GM19438 (cell line): ENCODE measurements at regions not wholly inside any gene's neighbourhood (a gene's known extent, or its start where the extent isn't known, plus 50 kb on each side); places are given as distances from the start of the nearest gene placed in this dataset.

Source experiments
- ATAC-seq: cut with Tn5 transposase; IDR thresholded peaks from one replicate; pipeline ENCODE4 v1.9.1; 2021; ENCODE audit warnings: low read depth; ENCODE audit not compliant: unreplicated experiment

- no peak for ATAC-seq
These were observed 160.3 kb downstream of the PTEN start for GRCh38 chr10:88023676-88024075.

DNA sequence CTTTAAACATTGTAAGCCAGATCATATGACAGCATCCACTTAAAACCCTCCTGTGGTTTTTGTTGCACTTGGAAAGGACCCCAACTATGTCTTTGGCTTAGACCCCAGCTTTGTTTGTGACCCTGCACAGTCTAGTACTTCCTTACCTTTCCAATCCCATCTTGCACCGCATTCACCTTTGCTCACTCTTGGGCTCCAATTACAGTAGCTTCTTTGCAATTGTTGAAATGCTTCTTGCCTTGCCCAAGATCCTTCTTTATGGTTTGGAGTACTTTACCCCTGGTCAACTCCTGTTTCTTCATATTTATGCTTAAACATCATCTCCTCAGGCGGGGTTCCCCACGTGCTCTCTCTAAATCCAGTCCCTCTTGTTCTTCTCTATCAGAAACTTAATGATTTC lies 162.6 kb downstream of the PTEN start:
- no peak for ATAC-seq

DNA sequence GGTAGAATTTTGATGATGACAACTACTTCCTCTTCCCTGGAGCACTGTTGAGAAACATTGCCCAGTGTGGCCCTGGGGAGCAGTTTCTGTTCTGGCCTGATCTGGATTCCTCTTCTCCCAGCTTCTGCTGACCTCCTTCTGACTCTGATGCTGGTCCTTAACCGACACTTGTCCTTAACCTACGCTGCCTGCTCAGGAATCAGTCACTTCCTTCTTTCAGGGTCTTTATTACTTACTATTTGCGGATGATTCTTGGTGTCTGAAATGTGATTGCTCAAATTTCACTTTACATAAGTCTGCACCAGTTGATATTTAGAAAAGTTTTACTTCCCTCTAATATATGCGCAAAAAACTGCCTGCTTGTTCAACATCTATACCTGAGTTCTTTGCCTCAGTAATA lies 164.1 kb downstream of the PTEN start:
- ATAC-seq, result no peak

GRCh38 chr10:88028072-88028471 lies 164.6 kb downstream of the PTEN start:
- ATAC-seq, result no peak

DNA sequence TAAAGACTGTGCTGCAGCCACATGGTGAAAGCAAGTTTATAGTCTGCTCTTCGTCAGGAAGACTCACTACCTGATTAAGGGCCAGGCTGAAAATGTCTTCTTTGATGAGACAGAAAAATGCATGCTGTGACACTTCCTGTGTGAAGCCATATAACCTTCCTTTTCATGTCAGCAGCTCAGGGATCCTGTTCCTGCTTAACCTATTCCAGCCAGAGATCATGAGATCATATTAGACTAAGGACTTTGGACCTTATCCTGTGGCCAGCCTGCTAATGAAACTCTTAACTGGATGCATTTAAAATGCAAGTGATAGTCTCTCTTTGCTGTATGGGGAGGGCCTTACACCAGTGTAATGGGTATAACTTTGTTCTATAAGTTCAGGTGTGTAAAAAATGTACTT lies 165.2 kb downstream of the PTEN start:
- ATAC-seq, result no peak

- ATAC-seq, result no peak
These were observed 169.1 kb downstream of the PTEN start for GRCh38 chr10:88032566-88032965.

DNA sequence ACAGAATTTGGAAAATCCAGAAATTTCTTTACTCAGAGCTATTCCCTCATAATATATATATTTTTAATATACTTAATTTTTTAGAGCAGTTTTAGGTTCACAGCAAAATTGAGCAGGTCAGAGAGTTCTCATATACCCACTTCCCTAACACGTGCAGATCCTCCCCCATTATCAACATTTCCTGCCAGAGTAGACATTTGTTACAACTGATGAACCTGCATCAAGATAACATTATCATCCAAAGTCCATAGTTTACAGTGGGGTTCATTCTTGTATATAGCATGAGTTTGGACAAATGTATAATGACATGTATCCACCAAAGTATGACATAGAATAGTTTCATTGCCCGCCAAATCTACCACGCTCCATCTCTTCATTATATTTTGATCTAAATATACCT lies 170.0 kb downstream of the PTEN start:
- ATAC-seq, result no peak

DNA sequence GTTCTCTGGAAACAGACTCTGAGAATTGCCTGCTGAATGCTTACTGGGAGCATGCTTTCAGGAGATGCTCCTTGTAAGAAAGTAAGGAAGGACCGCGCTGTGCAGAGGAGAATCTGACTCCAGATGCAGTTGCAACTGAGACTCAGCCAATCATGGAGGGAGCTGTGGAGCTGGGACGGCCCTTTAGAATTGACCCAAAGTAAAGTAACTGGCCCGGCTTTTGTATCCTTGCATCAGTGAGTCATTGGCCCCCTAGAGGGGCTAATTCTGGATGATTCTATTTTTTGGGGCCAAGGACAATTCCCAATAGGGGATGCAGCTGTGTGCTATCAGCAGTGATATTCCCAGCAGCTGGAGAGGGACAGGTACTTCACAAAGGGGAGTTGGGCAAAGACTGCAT lies 170.4 kb downstream of the PTEN start:
- ATAC-seq, result no peak

DNA sequence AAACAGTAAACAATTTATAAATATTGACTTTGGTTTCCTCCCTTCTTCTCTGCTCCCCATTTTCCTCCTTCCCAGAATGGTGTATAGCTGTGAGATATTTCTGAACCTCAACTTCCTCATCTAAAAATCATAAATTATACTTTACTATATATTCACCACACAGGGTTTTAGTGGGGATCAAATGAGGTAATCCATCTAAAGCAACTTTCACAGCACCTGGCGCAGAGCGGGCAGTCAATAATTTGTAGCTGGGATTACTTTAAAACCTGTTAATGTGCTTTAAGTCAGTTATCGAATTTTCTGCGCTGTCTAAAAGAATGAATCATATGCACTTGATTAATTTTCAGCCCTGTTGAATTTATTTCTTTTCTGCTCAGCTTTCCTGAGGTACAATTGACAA lies 172.7 kb downstream of the PTEN start:
- ATAC-seq, result no peak

DNA sequence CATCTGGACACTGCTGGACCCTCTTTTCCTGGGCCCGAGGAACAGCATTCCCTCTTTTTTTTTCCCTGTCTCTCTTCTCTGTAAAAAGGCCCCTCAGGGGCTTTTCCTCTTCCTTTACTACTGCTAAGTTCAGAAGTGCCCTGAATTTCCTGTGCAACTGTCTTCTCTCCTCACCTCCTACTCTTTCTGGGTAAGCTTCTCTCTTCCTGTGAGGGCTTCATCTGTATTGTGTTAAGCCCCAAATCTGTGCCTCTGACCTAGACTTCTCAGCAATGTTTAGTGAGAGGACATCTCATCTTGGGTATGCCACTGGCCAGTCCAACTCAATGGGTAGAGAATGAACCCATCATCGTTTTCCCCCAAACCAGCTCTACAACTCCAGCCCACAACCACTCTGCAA lies 174.2 kb downstream of the PTEN start:
- ATAC-seq, result no peak

DNA sequence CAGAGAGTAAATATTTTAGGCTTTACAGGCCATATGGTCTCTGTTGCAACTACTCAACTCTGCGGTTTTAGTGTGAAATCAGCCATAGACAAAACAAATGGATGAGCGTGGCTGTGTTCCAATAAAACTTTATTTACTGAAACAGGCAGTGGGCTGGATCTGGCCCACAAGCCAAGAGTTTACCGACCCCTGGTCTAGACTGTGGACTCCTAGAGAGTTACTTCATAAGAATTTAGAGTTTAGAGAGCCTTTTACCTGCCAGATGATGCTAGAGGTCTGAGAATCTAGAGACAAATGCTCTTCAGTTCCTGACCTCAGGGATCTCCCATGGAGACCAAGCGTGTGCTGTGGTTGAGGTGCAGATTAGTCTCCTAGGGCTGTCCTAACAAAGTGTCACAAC lies 174.8 kb downstream of the PTEN start:
- ATAC-seq, result no peak

DNA sequence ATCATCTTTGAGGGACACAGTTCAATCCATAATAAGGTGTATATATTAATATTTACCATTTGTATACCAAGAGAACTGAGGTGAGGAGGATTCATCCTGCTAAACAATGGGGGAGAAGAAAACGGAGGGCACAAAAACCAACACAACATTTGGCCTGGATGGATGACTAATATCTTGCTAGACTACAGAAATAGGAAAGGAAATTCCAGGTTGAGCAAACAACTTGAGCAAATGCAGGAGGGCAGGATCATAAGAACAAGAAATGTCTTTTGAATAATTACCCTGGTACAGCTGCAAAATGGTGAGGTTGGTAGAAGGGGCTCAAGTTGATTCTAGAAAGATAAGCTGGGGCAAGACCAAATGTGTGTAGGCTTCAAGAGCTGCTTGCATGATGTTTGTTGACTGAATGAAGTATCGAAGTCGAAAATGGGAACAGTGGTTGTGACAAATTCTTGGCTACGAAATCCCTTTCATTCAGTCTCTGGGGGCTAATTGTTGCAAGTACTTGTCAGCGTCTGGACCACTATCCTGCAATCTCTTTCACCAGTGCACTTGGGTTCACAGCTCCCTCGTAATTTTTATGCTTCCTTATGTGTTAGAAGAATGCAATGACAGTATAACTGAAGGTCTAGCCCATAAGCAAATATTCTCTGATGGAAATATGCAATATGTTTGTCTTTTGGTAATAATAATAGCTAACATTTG lies 176.2 kb downstream of the PTEN start:
- no peak for ATAC-seq

GRCh38 chr10:88041243-88042159 lies 178.1 kb downstream of the PTEN start:
- ATAC-seq, result no peak

DNA sequence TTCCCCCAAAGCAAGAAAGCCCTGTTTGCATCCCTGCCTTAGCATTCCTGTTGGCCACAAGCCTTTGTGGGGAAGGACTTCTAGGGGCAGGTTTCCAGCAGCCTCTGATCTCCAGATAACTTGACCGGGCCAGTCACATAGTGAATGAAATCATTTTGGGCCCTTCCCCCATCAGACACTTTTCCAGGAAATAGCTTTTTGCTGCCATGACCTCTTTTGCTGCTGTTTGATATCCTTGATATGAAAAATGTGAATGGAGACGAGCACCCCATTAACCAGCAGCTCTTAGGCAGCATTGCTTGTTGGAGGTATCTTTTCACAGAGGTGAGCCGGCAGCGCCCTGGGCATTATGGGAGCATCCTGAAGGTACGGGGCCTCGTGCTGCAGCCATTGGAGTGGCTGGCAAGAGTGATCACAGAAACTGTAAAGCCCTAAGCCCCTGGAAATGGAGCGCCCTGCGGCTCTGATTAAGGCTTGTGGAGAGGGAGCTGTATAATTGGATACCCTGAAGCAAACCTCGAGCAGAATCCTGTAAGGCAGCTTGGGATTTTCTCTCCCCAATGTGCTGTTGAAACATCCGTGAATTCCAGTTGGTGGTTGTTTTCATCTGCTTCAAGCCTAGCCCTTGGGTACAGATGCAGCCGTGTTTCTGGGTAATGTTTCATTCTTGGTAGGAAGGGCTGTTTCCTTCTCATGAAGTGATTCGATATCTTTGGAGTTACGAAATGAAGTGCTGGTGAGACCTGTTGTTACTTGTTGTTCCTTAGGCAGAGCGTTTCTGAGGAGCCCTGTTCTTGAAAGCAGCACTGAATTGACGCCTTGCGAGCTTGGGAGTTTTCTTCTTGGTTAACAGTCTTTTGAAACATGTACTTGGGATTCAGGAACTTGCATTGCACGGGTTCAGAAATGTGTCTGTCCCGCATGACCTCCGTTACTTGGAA lies 179.0 kb downstream of the PTEN start:
- no peak for ATAC-seq

GRCh38 chr10:88045096-88045495 lies 181.7 kb downstream of the PTEN start:
- no peak for ATAC-seq

DNA sequence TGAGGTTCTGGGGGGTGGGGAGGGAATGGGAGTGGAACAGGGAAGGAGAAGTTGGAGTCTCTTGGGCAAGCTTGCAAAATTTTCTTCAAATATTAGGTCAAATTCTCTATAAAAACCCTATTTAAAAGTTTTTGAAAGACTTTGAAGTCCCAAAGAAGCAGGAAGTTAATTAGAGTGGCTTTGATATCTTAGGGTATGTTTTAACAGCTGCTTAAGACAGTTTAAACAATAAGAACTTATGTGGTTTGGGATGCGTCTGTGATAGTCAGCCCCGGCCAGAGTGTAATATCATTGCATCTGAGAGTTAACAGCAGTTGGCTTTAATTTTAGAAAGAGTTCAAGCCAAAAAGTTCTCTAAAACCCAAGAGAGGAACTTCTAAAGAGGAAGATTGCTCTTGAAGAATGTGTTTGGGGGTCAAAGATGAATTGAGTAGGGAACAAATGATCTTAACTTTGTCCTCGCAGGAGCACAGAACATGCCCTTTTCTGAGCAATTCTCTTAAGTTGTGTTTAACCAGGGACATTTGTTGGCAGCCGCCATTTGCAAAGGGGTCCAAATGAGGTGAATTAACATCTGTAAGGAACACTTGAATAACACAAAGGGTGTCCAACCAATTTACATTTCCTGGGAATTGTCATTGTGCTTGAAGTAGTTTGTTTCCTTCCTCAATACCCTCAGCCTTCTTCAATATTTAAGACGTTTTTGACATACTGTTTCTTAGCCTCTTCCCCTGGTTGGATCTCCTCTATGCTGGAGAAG lies 182.4 kb downstream of the PTEN start:
- ATAC-seq, result no peak

DNA sequence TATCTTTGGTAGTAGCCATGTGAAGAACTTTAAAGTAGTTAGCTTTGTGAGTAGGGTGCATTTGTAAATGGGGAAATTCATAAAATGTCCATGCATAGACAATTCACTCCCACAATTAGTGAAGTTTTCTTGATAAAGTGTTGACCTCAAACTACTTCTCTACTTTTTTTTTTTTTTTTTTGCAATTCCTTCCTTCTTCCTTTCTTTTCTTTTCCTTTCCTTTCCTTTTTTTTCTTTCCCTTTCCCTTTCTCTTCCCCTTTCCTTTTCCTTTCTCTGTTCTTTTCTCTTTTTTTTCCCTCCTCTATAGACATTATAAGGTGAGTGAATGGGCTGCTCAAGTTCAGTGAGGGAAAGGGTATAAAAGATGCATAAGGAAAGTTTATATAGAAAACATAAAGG lies 184.2 kb downstream of the PTEN start:
- no peak for ATAC-seq

DNA sequence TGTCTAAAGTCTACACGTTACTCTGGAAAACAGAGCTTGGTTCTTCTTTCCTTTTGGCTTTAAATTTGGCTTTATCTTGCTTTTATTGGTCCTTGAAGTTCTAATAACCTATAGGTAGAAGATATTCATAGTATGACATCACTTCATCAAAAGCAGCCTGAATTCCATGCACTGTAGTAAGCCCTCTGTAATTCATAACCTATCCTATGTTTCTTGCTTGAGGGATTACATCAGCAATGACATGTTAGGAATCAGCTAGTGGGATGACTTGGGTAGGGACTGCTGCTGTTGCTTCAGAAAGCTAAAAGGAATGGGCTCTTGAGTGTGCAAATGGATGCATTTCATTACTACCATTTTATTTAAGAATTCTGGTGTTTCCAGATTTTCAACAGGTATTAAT lies 184.9 kb downstream of the PTEN start:
- no peak for ATAC-seq

DNA sequence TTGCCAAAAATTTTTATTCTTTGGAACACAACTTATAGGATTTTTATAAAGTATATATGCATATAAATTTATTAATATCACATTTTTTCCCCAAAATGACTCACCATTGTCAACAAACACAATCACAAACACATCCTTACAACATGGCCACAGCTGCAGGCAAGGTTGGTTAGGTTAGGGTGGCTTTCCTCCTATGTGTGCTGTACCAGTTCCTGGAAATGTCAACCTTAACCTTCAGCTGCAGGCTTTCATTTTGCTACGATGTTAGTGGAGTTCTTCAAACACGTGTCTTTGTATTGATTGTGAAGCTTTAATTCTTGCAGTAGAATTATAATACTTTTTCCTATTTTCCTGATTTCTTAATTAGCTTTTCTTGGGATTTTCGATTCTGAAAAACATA lies 185.8 kb downstream of the PTEN start:
- ATAC-seq, result no peak

GRCh38 chr10:88057720-88058119 lies 194.3 kb downstream of the PTEN start:
- no peak for ATAC-seq
